ENCODE measurements at regions not wholly inside any gene's neighbourhood (a gene's known extent, or its start where the extent isn't known, plus 50 kb on each side); places are given as distances from the start of the nearest gene placed in this dataset.

- TF ChIP-seq, protein P1, sequence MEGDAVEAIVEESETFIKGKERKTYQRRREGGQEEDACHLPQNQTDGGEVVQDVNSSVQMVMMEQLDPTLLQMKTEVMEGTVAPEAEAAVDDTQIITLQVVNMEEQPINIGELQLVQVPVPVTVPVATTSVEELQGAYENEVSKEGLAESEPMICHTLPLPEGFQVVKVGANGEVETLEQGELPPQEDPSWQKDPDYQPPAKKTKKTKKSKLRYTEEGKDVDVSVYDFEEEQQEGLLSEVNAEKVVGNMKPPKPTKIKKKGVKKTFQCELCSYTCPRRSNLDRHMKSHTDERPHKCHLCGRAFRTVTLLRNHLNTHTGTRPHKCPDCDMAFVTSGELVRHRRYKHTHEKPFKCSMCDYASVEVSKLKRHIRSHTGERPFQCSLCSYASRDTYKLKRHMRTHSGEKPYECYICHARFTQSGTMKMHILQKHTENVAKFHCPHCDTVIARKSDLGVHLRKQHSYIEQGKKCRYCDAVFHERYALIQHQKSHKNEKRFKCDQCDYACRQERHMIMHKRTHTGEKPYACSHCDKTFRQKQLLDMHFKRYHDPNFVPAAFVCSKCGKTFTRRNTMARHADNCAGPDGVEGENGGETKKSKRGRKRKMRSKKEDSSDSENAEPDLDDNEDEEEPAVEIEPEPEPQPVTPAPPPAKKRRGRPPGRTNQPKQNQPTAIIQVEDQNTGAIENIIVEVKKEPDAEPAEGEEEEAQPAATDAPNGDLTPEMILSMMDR (IDR thresholded peaks at IDR 0.05) = no peak
- TF ChIP-seq ZNF425 (CRISPR knock-in tag; conservative IDR thresholded peaks at IDR 0.05) (no peak), ZNF423 (CRISPR knock-in tag; IDR thresholded peaks at IDR 0.05) (no peak), RELA (CRISPR knock-in tag; IDR thresholded peaks at IDR 0.05; ENCODE audit: borderline replicate concordance) (no peak), GTF2I (CRISPR knock-in tag; conservative IDR thresholded peaks at IDR 0.05) (no peak), ZNF263 (CRISPR knock-in tag; IDR thresholded peaks at IDR 0.05; ENCODE audit: low read depth) (no peak), MXD4 (CRISPR knock-in tag; IDR thresholded peaks at IDR 0.05; ENCODE audit: borderline replicate concordance) (no peak), NFE2L1 (CRISPR knock-in tag; IDR thresholded peaks at IDR 0.05) (no peak), SP1 (CRISPR knock-in tag; conservative IDR thresholded peaks at IDR 0.05) (no peak), ESRRA (CRISPR knock-in tag; IDR thresholded peaks at IDR 0.05; ENCODE audit: borderline replicate concordance) (no peak)
- TF ChIP-seq, protein P2, sequence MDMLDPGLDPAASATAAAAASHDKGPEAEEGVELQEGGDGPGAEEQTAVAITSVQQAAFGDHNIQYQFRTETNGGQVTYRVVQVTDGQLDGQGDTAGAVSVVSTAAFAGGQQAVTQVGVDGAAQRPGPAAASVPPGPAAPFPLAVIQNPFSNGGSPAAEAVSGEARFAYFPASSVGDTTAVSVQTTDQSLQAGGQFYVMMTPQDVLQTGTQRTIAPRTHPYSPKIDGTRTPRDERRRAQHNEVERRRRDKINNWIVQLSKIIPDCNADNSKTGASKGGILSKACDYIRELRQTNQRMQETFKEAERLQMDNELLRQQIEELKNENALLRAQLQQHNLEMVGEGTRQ (CRISPR knock-in tag; IDR thresholded peaks at IDR 0.05) = no peak
- TF ChIP-seq, protein P3, sequence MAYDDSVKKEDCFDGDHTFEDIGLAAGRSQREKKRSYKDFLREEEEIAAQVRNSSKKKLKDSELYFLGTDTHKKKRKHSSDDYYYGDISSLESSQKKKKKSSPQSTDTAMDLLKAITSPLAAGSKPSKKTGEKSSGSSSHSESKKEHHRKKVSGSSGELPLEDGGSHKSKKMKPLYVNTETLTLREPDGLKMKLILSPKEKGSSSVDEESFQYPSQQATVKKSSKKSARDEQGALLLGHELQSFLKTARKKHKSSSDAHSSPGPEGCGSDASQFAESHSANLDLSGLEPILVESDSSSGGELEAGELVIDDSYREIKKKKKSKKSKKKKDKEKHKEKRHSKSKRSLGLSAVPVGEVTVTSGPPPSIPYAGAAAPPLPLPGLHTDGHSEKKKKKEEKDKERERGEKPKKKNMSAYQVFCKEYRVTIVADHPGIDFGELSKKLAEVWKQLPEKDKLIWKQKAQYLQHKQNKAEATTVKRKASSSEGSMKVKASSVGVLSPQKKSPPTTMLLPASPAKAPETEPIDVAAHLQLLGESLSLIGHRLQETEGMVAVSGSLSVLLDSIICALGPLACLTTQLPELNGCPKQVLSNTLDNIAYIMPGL (CRISPR knock-in tag; IDR thresholded peaks at IDR 0.05) = no peak
Observed at GRCh38 chr9:118305331-118305730, 601.1 kb downstream of the TLR4 start.

All from WTC11 (cell line).